ENCODE measurements at regions not wholly inside any gene's neighbourhood (a gene's known extent, or its start where the extent isn't known, plus 50 kb on each side); places are given as distances from the start of the nearest gene placed in this dataset.

DNA sequence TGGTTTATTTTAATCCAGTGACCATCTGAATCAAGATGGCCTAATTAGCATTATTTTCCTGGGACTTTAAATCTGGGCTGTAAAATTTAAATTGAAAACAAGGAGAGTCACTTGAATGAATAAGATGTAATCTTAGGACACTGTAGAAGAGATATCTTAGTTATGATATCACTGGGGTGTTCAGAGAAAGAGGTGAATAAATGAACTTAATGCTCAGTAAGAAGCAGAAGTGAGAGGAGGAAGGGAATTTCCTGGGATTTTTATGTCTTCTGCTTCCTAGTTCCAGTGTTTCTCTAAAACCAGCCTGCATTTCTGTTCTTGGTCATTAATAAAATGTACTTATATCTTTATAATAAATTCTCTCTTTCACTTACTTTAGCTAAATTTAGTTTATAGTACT is 136.8 kb upstream of the PTPRK start:
- TF ChIP-seq, protein P1, sequence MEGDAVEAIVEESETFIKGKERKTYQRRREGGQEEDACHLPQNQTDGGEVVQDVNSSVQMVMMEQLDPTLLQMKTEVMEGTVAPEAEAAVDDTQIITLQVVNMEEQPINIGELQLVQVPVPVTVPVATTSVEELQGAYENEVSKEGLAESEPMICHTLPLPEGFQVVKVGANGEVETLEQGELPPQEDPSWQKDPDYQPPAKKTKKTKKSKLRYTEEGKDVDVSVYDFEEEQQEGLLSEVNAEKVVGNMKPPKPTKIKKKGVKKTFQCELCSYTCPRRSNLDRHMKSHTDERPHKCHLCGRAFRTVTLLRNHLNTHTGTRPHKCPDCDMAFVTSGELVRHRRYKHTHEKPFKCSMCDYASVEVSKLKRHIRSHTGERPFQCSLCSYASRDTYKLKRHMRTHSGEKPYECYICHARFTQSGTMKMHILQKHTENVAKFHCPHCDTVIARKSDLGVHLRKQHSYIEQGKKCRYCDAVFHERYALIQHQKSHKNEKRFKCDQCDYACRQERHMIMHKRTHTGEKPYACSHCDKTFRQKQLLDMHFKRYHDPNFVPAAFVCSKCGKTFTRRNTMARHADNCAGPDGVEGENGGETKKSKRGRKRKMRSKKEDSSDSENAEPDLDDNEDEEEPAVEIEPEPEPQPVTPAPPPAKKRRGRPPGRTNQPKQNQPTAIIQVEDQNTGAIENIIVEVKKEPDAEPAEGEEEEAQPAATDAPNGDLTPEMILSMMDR (IDR thresholded peaks at IDR 0.05 in 8 of 11, conservative IDR thresholded peaks at IDR 0.05 in 3 of 11) = no peak
- TF ChIP-seq POLR2A (IDR thresholded peaks at IDR 0.05) = no peak
